NCI-H2107 treated with DMSO at 0.1 percent for 48 hours (cell line): ENCODE measurements at regions not wholly inside any gene's neighbourhood (a gene's known extent, or its start where the extent isn't known, plus 50 kb on each side); places are given as distances from the start of the nearest gene placed in this dataset.
"Not testable (repeated sequence)": the region's sequence is repeated elsewhere in the genome, so short reads cannot be mapped to it uniquely, and the experiment has no call there.

Experiments
- DNase-seq: peaks from one replicate; lab custom pipeline; 2025; ENCODE audit not compliant: unreplicated experiment; lab: John Stamatoyannopoulos, UW

- no peak for DNase-seq
These were observed 71.0 kb downstream of the COQ2 start for GRCh38 chr4:83213640-83214039.

- DNase-seq = peak; percentile 61
These were observed 72.4 kb downstream of the COQ2 start for GRCh38 chr4:83212041-83212851.

- DNase-seq = no peak
These were observed 75.2 kb downstream of the COQ2 start for GRCh38 chr4:83209419-83209818.

- no peak for DNase-seq
These were observed 75.9 kb downstream of the COQ2 start for GRCh38 chr4:83208371-83209365.

- no peak for DNase-seq
These were observed 77.0 kb downstream of the COQ2 start for GRCh38 chr4:83207497-83208101.

GRCh38 chr4:83205760-83206159 lies 78.8 kb downstream of the COQ2 start:
- no peak for DNase-seq

GRCh38 chr4:83204731-83205130 lies 79.9 kb downstream of the COQ2 start:
- DNase-seq = no peak

GRCh38 chr4:83201761-83202160 lies 82.8 kb downstream of the COQ2 start:
- DNase-seq = no peak

GRCh38 chr4:83197555-83198235 lies 83.2 kb upstream of the PLAC8 start:
- no peak for DNase-seq

GRCh38 chr4:83196921-83197320 lies 82.4 kb upstream of the PLAC8 start:
- no peak for DNase-seq

GRCh38 chr4:83195269-83195668 lies 80.7 kb upstream of the PLAC8 start:
- no peak for DNase-seq

GRCh38 chr4:83194588-83194987 lies 80.1 kb upstream of the PLAC8 start:
- not testable (repeated sequence) for DNase-seq

GRCh38 chr4:83192634-83193033 lies 78.1 kb upstream of the PLAC8 start:
- no peak for DNase-seq

- DNase-seq = no peak
These were observed 76.5 kb upstream of the PLAC8 start for GRCh38 chr4:83191026-83191425.

GRCh38 chr4:83189631-83190136 lies 75.2 kb upstream of the PLAC8 start:
- no peak for DNase-seq

GRCh38 chr4:83180431-83180968 lies 66.0 kb upstream of the PLAC8 start:
- no peak for DNase-seq

GRCh38 chr4:83179205-83179604 lies 64.7 kb upstream of the PLAC8 start:
- no peak for DNase-seq

- no peak for DNase-seq
These were observed 63.5 kb upstream of the PLAC8 start for GRCh38 chr4:83178029-83178428.

- no peak for DNase-seq
These were observed 62.7 kb upstream of the PLAC8 start for GRCh38 chr4:83177182-83177581.

GRCh38 chr4:83174844-83175414 lies 60.4 kb upstream of the PLAC8 start:
- DNase-seq = no peak
